PC-9 (cell line): ENCODE measurements at regions not wholly inside any gene's neighbourhood (a gene's known extent, or its start where the extent isn't known, plus 50 kb on each side); places are given as distances from the start of the nearest gene placed in this dataset.

Source experiments
- CTCF ChIP-seq: fragments of 200-600 bp; sonication (generic); conservative IDR thresholded peaks from 2 replicates; pipeline ENCODE4 v1.6.1; 2017; ENCODE audit warnings: mixed run types, antibody characterized with exemption, mild to moderate bottlenecking, moderate library complexity
- EZH2 ChIP-seq: fragments of 200-600 bp; sonication (generic); IDR thresholded peaks from 2 replicates; pipeline ENCODE4 v1.8.0; 2017; ENCODE audit warnings: antibody characterized with exemption, low read depth

- TF ChIP-seq CTCF = no peak
- TF ChIP-seq EZH2 = no peak
Measured at GRCh38 chr12:88251798-88252197, 109.7 kb downstream of the TMTC3 start.
